GM18867 (cell line): ENCODE measurements at regions not wholly inside any gene's neighbourhood (a gene's known extent, or its start where the extent isn't known, plus 50 kb on each side); places are given as distances from the start of the nearest gene placed in this dataset.
A peak's percentile ranks its signal among the peaks of the same experiment; 100 is the strongest.
"Not testable (repeated sequence)": the region's sequence is repeated elsewhere in the genome, so short reads cannot be mapped to it uniquely, and the experiment has no call there.

Source experiments
- ATAC-seq: cut with Tn5 transposase; IDR thresholded peaks from one replicate; pipeline ENCODE4 v1.9.1; 2021; ENCODE audit warnings: mild to moderate bottlenecking, moderate library complexity; ENCODE audit not compliant: unreplicated experiment

- no peak for ATAC-seq
Measured at GRCh38 chr6:63477422-63478040, 94.7 kb upstream of the LOC128125822 start.

DNA sequence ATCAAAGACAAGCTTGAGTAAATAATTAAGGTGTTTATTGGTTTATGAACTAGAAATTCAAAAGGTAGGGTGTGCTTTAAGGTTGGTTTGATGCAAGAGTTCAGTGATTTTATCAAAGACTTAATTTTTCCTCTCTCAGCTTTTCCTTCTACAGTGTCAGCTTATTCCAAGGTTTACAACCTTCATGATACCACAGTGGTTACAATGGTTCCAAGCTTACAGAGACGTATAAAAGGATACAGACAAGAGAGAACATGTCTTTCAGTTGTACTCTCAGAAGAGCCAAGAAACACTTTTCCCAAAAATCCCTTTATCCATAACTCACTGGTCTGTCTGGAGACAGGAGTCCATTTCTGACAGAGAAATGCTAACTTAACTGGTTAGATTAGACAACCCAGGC, 93.5 kb upstream of the LOC128125822 start:
- ATAC-seq, result no peak

DNA sequence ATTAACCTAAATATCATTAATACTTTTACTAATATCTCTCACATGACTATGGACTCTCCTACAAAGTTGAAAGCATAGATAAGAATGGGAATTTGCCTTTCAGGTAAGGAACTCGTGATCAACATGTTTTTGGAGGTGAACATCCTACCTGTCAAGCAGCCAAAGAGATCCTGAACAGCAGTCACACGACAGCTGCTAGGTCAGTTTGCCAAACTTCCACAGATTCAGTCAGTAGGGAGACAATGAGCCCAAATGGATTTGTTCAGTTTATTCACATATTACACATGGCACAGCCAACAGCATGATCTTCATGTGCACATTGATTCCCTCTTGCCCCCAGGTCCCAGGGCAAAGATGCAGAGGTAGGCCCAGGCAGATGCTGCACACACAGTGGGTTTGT, 86.1 kb upstream of the LOC128125822 start:
- no peak for ATAC-seq

- no peak for ATAC-seq
Measured at GRCh38 chr6:63487103-63487813, 85.0 kb upstream of the LOC128125822 start.

- ATAC-seq, result no peak
Measured at GRCh38 chr6:63491119-63491518, 81.2 kb upstream of the LOC128125822 start.

- ATAC-seq, result no peak
Measured at GRCh38 chr6:63492476-63492875, 79.8 kb upstream of the LOC128125822 start.

GRCh38 chr6:63493557-63493956, 78.7 kb upstream of the LOC128125822 start:
- no peak for ATAC-seq

DNA sequence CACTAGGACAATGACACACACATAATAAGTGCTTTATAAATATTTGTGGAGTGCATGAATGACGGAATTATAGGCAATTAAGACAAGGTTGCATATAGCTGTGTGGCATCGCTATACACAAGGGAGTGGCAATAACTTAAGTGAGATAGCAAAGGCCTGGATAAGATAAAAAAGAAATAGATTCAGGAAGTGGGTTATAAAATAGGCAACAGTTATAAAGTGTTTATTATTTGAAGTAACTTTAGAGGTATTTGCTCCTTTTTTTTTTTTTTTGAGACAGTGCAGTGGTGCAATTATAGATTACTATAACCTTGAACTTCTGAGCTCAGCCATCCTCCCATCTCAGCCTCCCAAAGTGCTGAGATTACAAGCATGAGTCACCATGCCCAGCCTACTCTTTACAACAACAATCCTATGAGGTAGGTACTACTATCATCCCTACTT, 75.9 kb upstream of the LOC128125822 start:
- no peak for ATAC-seq

DNA sequence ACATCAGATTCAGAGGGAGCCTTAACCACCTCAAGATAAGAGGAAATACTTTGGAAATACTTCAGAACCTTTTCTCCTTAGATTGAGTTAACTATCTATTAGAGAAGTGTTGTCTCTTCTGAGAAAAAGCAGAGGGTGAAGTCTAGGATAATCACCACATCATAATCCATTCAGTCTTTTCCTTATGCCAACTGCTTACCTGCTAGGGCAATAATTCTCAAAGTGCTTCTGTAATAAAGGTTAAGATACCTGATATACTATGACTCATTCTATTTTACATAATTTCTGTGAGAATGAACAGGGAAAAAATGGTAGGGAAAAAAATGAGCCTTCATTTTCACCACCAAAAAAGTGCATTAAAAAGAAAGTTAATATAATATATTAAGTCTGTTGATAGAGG, 70.1 kb upstream of the LOC128125822 start:
- ATAC-seq, result no peak

DNA sequence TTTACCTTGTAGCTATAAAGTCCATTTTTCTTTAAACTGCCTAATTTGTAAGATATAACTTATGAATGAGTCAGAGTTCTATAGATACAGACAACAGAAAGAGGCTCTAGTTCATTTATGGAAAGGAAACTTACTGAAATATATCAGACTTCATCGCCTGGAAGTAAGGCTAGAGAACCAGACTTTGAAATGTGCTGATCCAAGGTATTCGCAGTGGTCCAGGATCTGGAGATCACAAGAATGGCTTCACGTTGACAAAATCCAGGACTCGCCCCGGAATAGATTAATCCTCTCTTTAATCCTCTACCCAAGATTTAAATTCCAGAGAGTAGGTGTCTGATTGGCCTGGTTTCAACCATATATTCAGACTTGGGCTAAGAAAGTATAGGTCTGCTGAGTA, 69.1 kb upstream of the LOC128125822 start:
- no peak for ATAC-seq

DNA sequence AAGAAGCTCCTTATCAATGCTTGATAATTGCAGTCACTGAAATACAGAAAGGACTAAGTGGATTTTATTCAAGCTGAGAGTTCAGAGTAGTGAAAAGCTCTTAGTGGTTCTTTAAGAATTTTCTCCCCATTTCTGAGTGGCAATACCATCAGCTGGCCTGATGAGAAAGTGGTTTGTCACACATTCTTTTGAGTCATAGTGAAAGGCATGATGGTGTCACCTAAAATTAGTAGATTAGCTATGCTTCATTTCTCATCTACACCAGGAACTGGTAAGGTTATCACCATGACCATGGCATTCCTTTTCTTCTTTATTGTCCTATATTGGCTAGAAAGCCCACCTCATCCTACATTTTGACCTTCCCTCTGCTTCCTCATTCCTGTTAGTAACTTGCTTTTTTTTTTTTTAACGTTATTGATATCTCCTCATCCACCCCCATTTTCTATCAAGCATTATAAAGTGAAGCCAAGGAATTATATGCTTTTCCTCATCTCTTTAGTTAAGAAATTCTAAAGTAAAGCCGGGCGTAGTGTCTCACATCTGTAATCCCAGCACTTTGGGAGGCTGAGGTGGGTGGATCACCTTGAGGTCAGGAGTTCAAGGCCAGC, 67.4 kb upstream of the LOC128125822 start:
- ATAC-seq, result peak; percentile 99

GRCh38 chr6:63507096-63507495, 65.2 kb upstream of the LOC128125822 start:
- ATAC-seq, result no peak

GRCh38 chr6:63509652-63510352, 62.5 kb upstream of the LOC128125822 start:
- ATAC-seq, result no peak

GRCh38 chr6:63510353-63510686, 62.0 kb upstream of the LOC128125822 start:
- no peak for ATAC-seq

GRCh38 chr6:63510849-63511248, 61.4 kb upstream of the LOC128125822 start:
- ATAC-seq, result no peak

GRCh38 chr6:63514488-63515173, 57.6 kb upstream of the LOC128125822 start:
- no peak for ATAC-seq

DNA sequence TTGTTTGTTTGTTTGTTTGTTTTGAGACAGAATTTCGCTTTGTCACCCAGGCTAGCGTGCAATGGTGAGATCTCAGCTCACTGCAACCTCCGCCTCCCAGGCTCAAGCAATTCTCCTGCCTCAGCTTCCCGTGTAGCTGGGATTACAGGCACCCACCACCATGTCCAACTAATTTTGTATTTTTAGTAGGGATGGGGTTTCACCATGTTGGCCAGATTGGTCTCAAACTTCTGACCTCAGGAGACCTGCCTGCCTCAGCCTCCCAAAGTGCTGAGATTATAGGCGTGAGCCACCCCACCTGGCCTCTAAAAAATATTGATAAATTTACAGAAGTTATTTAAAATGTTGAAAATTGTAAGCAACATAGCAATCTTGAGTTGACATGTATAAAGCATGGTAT, 57.1 kb upstream of the LOC128125822 start:
- not testable (repeated sequence) for ATAC-seq

GRCh38 chr6:63516186-63516944, 55.9 kb upstream of the LOC128125822 start:
- ATAC-seq, result no peak

DNA sequence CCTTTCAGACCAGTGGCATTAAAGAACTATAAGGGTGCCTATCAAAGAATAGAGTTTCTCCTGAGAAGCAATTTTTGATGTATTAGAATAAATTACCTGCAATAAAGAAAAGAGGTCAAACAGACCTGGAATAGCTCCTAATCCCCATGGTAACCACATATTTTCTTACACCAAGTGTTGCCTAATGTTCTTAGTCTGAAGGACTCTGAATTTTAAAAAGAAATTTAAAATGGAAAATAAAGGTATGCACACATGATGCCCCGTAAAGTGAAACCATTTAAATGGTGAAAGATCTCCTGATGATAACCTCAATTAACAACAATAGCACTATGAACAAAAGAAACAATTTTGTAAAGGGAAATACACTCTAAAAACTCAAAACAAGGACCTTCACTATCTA, 55.1 kb upstream of the LOC128125822 start:
- ATAC-seq, result no peak

DNA sequence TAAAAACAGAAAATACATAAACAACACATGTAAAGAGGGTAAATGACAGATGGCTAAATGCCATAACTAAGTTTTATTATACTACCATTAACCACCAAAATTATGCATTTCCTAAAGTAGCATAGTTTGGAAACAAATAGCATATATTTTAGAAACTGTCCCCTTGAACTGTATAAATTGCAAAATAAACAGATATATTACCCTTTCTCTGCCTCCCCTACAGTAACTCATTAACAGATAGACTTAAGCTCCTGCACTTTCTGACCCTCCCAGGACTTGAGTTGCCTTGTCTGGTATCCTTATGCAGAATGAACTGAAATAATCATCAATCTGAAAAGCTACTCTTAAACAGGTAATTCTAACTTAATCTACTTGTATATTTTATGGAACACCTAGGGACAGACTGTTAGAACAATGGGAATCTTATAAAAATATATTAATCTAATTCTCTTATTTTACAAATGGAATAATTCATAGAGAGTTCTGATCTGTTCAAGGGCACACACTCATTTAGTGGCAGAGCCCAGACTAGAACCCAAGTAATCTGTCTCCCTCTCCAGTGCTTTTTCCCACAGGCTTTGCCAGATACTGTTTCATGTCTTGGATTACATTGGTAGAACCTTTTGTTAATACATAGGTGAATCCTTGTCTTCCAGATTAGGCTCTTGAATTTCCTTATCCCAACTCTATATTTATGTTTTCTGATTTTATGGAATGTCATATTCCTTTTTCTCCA, 50.6 kb upstream of the LOC128125822 start:
- no peak for ATAC-seq
